Keratinocyte (primary cell): ENCODE measurements at regions not wholly inside any gene's neighbourhood (a gene's known extent, or its start where the extent isn't known, plus 50 kb on each side); places are given as distances from the start of the nearest gene placed in this dataset.

Source experiments
- DNase-seq: peaks from one replicate; pipeline ENCODE4 v3.0.0-alpha.2; 2011; ENCODE audit warnings: low read depth, missing footprints, low spot score
- FAIRE-seq: peaks from 2 replicates; lab custom pipeline; 2011; peaks lifted over from hg19 to GRCh38; lab: Jason Lieb, UNC
- H2AFZ ChIP-seq: 2 replicates; pipeline ENCODE4 v1.6.0; 2012; ENCODE audit warnings: low read length, control low read depth, inconsistent platforms; ENCODE audit not compliant: control insufficient read depth
- H3K27ac ChIP-seq: 2 replicates; pipeline ENCODE4 v1.5.1; 2011; ENCODE audit warnings: low read length; ENCODE audit not compliant: control insufficient read depth, insufficient read depth
- H3K27me3 ChIP-seq: 3 replicates; pipeline ENCODE4 v1.6.0; 2011; ENCODE audit warnings: low read length; ENCODE audit not compliant: control insufficient read depth, insufficient read depth; ENCODE audit errors: extremely low read depth
- H3K36me3 ChIP-seq, 2 experiments: 2 replicates in 1 of 2; 3 replicates in 1 of 2; pipeline ENCODE4 v1.5.1; 2011; ENCODE audit warnings: low read length in 2 of 2, mild to moderate bottlenecking in 1 of 2; ENCODE audit not compliant: control insufficient read depth in 2 of 2, insufficient read depth in 2 of 2; ENCODE audit errors: extremely low read depth in 1 of 2
- H3K4me1 ChIP-seq: 3 replicates; pipeline ENCODE4 v1.5.1; 2011; ENCODE audit warnings: low read length; ENCODE audit not compliant: control insufficient read depth, insufficient read depth; ENCODE audit errors: extremely low read depth
- H3K4me2 ChIP-seq: 3 replicates; pipeline ENCODE4 v1.6.0; 2011; ENCODE audit warnings: low read depth, low read length; ENCODE audit not compliant: control insufficient read depth, insufficient read depth; ENCODE audit errors: extremely low read depth
- H3K4me3 ChIP-seq, 3 experiments: fragments of 200-600 bp in 1 of 3; sonication (generic) in 1 of 3; 2 replicates in 2 of 3; 3 replicates in 1 of 3; pipeline ENCODE4 v1.5.1; 2011 to 2016; ENCODE audit warnings: low read length in 3 of 3, mild to moderate bottlenecking in 3 of 3, control low read depth in 2 of 3, inconsistent platforms in 1 of 3, low read depth in 1 of 3, mixed read lengths in 1 of 3, mixed run types in 1 of 3, moderate library complexity in 1 of 3; ENCODE audit not compliant: control insufficient read depth in 2 of 3, insufficient read depth in 2 of 3; ENCODE audit errors: extremely low read depth in 1 of 3
- H3K79me2 ChIP-seq: 2 replicates; pipeline ENCODE4 v1.6.0; 2012; ENCODE audit warnings: low read length; ENCODE audit not compliant: control insufficient read depth, insufficient read depth
- H3K9ac ChIP-seq: 3 replicates; pipeline ENCODE4 v1.6.0; 2011; ENCODE audit warnings: low read length; ENCODE audit not compliant: control insufficient read depth, insufficient read depth; ENCODE audit errors: extremely low read depth
- H3K9me1 ChIP-seq: 3 replicates; pipeline ENCODE4 v1.6.0; 2011; ENCODE audit warnings: low read length; ENCODE audit not compliant: control insufficient read depth, insufficient read depth; ENCODE audit errors: extremely low read depth
- H3K9me3 ChIP-seq: 2 replicates; pipeline ENCODE4 v1.5.1; 2012; ENCODE audit warnings: low read depth, low read length; ENCODE audit not compliant: control insufficient read depth
- H4K20me1 ChIP-seq: 3 replicates; pipeline ENCODE4 v1.6.0; 2011; ENCODE audit warnings: low read length; ENCODE audit not compliant: control insufficient read depth, insufficient read depth; ENCODE audit errors: extremely low read depth
- EZH2 ChIP-seq: IDR thresholded peaks from one replicate; pipeline ENCODE4 v1.6.1; 2012; ENCODE audit warnings: inconsistent platforms, mild to moderate bottlenecking, low read length, moderate library complexity
- dilution Hi-C: fragments of 300-500 bp; cut with MboI; formaldehyde crosslinking; loops from one replicate; pipeline ENCODE4 v1.7.0; 2020; ENCODE audit warnings: low sequenced_read_pairs; ENCODE audit not compliant: extremely low pct_ligation_motif_present
- TF ChIP-seq, protein P1 (sequence below), 3 experiments: IDR thresholded peaks in 1 of 3; conservative IDR thresholded peaks in 1 of 3; optimal IDR thresholded peaks in 1 of 3; 2 replicates in 2 of 3; 3 replicates in 1 of 3; pipeline versions ENCODE3 to v1.5.1; 2011; ENCODE audit warnings: low read length in 3 of 3, mild to moderate bottlenecking in 3 of 3, moderate library complexity in 2 of 3, control low read depth in 1 of 3, inconsistent platforms in 1 of 3; ENCODE audit not compliant: insufficient read depth in 2 of 3; ENCODE audit errors: extremely low read depth in 1 of 3

DNA sequence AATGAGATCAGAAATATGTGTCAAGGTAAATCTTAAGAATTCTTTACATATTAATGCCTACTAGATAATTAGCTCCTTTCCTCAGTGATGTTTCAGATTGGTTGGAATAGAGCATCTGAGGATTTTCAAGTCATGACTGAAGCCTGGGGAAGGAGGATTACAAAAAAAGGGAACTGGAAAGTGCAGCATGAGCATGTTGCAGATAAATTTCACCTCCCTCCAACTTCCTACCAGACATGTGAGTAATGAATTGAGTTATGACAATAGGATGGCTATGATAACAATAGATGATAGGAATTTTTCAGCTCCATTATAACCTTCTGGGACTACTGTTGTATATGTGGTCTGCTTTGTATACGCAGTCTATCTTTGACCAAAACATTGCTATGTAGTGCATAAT, 104.2 kb upstream of the RAB18 start:
- Histone ChIP-seq H4K20me1 (no peaks in the 10 kb centered on the region), H3K36me3 (no peaks in the 10 kb centered on the region), H3K4me3 (no peak overlapping the region), H3K9me1 (no peaks in the 10 kb centered on the region), H3K4me2 (no peak overlapping the region), H2AFZ (no peak overlapping the region), H3K4me1 (no peaks in the 10 kb centered on the region), H3K79me2 (no peaks in the 10 kb centered on the region), H3K9me3 (no peaks in the 10 kb centered on the region), H3K27ac (no peak overlapping the region), H3K27me3 (no peaks in the 10 kb centered on the region), H3K9ac (no peak overlapping the region)
- FAIRE-seq (no peak), DNase-seq (no peak)
- dilution Hi-C loops: no loop called here
- TF ChIP-seq, protein P1, sequence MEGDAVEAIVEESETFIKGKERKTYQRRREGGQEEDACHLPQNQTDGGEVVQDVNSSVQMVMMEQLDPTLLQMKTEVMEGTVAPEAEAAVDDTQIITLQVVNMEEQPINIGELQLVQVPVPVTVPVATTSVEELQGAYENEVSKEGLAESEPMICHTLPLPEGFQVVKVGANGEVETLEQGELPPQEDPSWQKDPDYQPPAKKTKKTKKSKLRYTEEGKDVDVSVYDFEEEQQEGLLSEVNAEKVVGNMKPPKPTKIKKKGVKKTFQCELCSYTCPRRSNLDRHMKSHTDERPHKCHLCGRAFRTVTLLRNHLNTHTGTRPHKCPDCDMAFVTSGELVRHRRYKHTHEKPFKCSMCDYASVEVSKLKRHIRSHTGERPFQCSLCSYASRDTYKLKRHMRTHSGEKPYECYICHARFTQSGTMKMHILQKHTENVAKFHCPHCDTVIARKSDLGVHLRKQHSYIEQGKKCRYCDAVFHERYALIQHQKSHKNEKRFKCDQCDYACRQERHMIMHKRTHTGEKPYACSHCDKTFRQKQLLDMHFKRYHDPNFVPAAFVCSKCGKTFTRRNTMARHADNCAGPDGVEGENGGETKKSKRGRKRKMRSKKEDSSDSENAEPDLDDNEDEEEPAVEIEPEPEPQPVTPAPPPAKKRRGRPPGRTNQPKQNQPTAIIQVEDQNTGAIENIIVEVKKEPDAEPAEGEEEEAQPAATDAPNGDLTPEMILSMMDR (optimal IDR thresholded peaks at IDR 0.05 in 1 of 3, IDR thresholded peaks at IDR 0.05 in 1 of 3, conservative IDR thresholded peaks at IDR 0.05 in 1 of 3; ENCODE audit: extremely low read depth in 1 of 3, insufficient read depth in 2 of 3, low read length in 3 of 3): no peak
- no peak for TF ChIP-seq EZH2

GRCh38 chr10:27393961-27394360, 110.1 kb upstream of the RAB18 start:
- Histone ChIP-seq H3K9me1 (no peaks in the 10 kb centered on the region), H3K27me3 (no peaks in the 10 kb centered on the region), H3K36me3 (no peaks in the 10 kb centered on the region), H4K20me1 (no peaks in the 10 kb centered on the region), H3K4me3 (no peak overlapping the region), H3K9ac (no peak overlapping the region), H3K4me1 (peaks cover 26% of the 10 kb centered on the region), H2AFZ (no peak overlapping the region), H3K4me2 (no peak overlapping the region), H3K79me2 (no peaks in the 10 kb centered on the region), H3K27ac (no peak overlapping the region), H3K9me3 (peaks cover 3% of the 10 kb centered on the region)
- no peak for TF ChIP-seq EZH2
- TF ChIP-seq, protein P1 (optimal IDR thresholded peaks at IDR 0.05 in 1 of 3, IDR thresholded peaks at IDR 0.05 in 1 of 3, conservative IDR thresholded peaks at IDR 0.05 in 1 of 3; ENCODE audit: extremely low read depth in 1 of 3, insufficient read depth in 2 of 3, low read length in 3 of 3): no peak
- DNase-seq: no peak
- no peak for FAIRE-seq
- dilution Hi-C loops: no loop called here
